Spleen (tissue), 11 donors: ENCODE measurements at regions not wholly inside any gene's neighbourhood (a gene's known extent, or its start where the extent isn't known, plus 50 kb on each side); places are given as distances from the start of the nearest gene placed in this dataset.

Source experiments
- DNase-seq: peaks from one replicate; pipeline ENCODE4 v3.0.0-alpha.2; 2020
- H3K27ac ChIP-seq, 8 donors: fragments of 200-600 bp; sonication (generic) in 7 of 8; 1 replicate in 4 of 8; 2 replicates in 4 of 8; pipeline versions ENCODE4 v1.5.0 to v1.8.0; 2016 to 2021; ENCODE audit warnings: inconsistent platforms in 4 of 8, mild to moderate bottlenecking in 4 of 8, moderate library complexity in 1 of 8
- H3K27me3 ChIP-seq, 7 donors: fragments of 200-600 bp; sonication (generic) in 6 of 7; replicated peaks in 1 of 7; 1 replicate in 4 of 7; 2 replicates in 3 of 7; pipeline versions ENCODE4 v1.5.0 to v1.8.0; 2016 to 2021; ENCODE audit warnings: inconsistent platforms in 3 of 7, mild to moderate bottlenecking in 1 of 7
- H3K36me3 ChIP-seq, 6 donors: fragments of 200-600 bp; sonication (generic) in 5 of 6; 1 replicate in 4 of 6; 2 replicates in 2 of 6; pipeline versions ENCODE4 v1.5.0 to v1.8.0; 2016 to 2021; ENCODE audit warnings: inconsistent platforms in 2 of 6
- H3K4me1 ChIP-seq, 6 donors: fragments of 200-600 bp; sonication (generic) in 5 of 6; 1 replicate in 3 of 6; 2 replicates in 3 of 6; pipeline versions ENCODE4 v1.5.0 to v1.8.0; 2016 to 2021; ENCODE audit warnings: inconsistent platforms in 3 of 6
- H3K4me3 ChIP-seq, 8 donors: fragments of 200-600 bp; sonication (generic) in 7 of 8; 1 replicate in 4 of 8; 2 replicates in 4 of 8; pipeline versions ENCODE4 v1.5.0 to v1.8.0; 2016 to 2021; ENCODE audit warnings: inconsistent platforms in 4 of 8, mild to moderate bottlenecking in 4 of 8, moderate library complexity in 2 of 8
- H3K9me3 ChIP-seq, 8 donors: fragments of 200-600 bp; sonication (generic) in 7 of 8; 1 replicate in 4 of 8; 2 replicates in 4 of 8; pipeline versions ENCODE4 v1.5.0 to v1.8.0; 2016 to 2021; ENCODE audit warnings: inconsistent platforms in 4 of 8
- CTCF ChIP-seq, 11 experiments: fragments of 200-600 bp in 7 of 11; fragments of 450-650 bp in 4 of 11; sonication (generic) in 4 of 11; IDR thresholded peaks in 8 of 11; conservative IDR thresholded peaks in 3 of 11; 1 replicate in 7 of 11; 2 replicates in 4 of 11; pipeline versions ENCODE4 v1.4.0 to v1.8.0; 2016 to 2021; ENCODE audit warnings: antibody characterized with exemption in 11 of 11, inconsistent platforms in 4 of 11, mild to moderate bottlenecking in 1 of 11
- POLR2A ChIP-seq, 3 donors: fragments of 450-650 bp; IDR thresholded peaks; one replicate each; pipeline ENCODE4 v1.5.1; 2017; ENCODE audit warnings: antibody characterized with exemption in 3 of 3, mild to moderate bottlenecking in 1 of 3
- POLR2AphosphoS5 ChIP-seq, 3 donors: sonication (generic); formaldehyde crosslinking; IDR thresholded peaks; one replicate each; pipeline ENCODE4 v1.5.1; 2017; ENCODE audit warnings: antibody characterized with exemption in 3 of 3
- WGBS, 5 donors: extraction: QIAGEN DNeasy Blood & Tissue Kit in 3 of 5; methylation state at CpG; one replicate each; pipeline versions ENCODE4 v1.1.5 to v1.1.7; 2013 to 2018; 5-methylcytosine and 5-hydroxymethylcytosine counted together
- intact Hi-C: fragments of 100-400 bp; cut with DNase I; formaldehyde crosslinking; loops from one replicate; pipeline ENCODE4 v1.15.0; 2023; ENCODE audit warnings: low total_unique reads
- donor health status: healthy with polysubstance abuse.
- donor health status: DM: no; HTN: no; CAD: no; lungs with moderate emphysema.
- donor health status: DM: no; HTN: no; CAD: no.
- donor health status: Bipolar disorder and iron deficiency.
- donor health status: healthy.
- donor health status: DM: no; HTN: no; CAD: no.
- donor health status: DM: yes; HTN: yes; CAD: no.

- Histone ChIP-seq H3K36me3 (no peaks in the 10 kb centered on the region), H3K4me3 (no peak overlapping the region), H3K4me1 (no peaks in the 10 kb centered on the region), H3K27ac (no peak overlapping the region), H3K9me3 (peaks cover 0 to 20% (median 0%) of the 10 kb centered on the region in 8 donors), H3K27me3 (no peaks in the 10 kb centered on the region)
- no peak for DNase-seq
- 88 to 100% (median 94%) methylated on average over 1 of the region's 1 CpG for WGBS, 5 donors
- intact Hi-C loops = no loop called here
- TF ChIP-seq POLR2A (IDR thresholded peaks at IDR 0.05) (no peak), CTCF (IDR thresholded peaks at IDR 0.05 in 8 of 11, conservative IDR thresholded peaks at IDR 0.05 in 3 of 11) (no peak)
Observed at GRCh38 chr12:115101520-115101919, 417.5 kb upstream of the TBX3 start.

- H3K9me3 ChIP-seq = peaks cover 0 to 20% (median 0%) of the 10 kb centered on the region in 8 donors
- H3K27me3 ChIP-seq = no peaks in the 10 kb centered on the region
- no peaks in the 10 kb centered on the region for H3K4me1 ChIP-seq
- TF ChIP-seq POLR2AphosphoS5 (IDR thresholded peaks at IDR 0.05) (no peak), CTCF (IDR thresholded peaks at IDR 0.05 in 8 of 11, conservative IDR thresholded peaks at IDR 0.05 in 3 of 11) (no peak), POLR2A (IDR thresholded peaks at IDR 0.05) (no peak)
- no peaks in the 10 kb centered on the region for H3K36me3 ChIP-seq
- no peak overlapping the region for H3K27ac ChIP-seq
- 69 to 93% (median 80%) methylated on average over 5 of the region's 5 CpGs for WGBS, 5 donors
- intact Hi-C loops = no loop called here
- no peak for DNase-seq
- H3K4me3 ChIP-seq = no peak overlapping the region
Observed at GRCh38 chr12:115097416-115097815, 413.4 kb upstream of the TBX3 start.

GRCh38 chr12:115096588-115097397 is 412.8 kb upstream of the TBX3 start:
- Histone ChIP-seq H3K36me3 (no peaks in the 10 kb centered on the region), H3K4me3 (no peak overlapping the region), H3K27me3 (no peaks in the 10 kb centered on the region), H3K27ac (no peak overlapping the region), H3K4me1 (no peaks in the 10 kb centered on the region), H3K9me3 (peaks cover 0 to 20% (median 0%) of the 10 kb centered on the region in 8 donors)
- DNase-seq = no peak
- WGBS, 5 donors = 29 to 48% (median 42%) methylated on average over 2 of the region's 2 CpGs
- intact Hi-C loops = no loop called here
- no peak for TF ChIP-seq POLR2AphosphoS5 (IDR thresholded peaks at IDR 0.05)
- no peak for TF ChIP-seq CTCF (IDR thresholded peaks at IDR 0.05 in 8 of 11, conservative IDR thresholded peaks at IDR 0.05 in 3 of 11)
- TF ChIP-seq POLR2A (IDR thresholded peaks at IDR 0.05) = no peak

GRCh38 chr12:115095073-115095748 is 411.2 kb upstream of the TBX3 start:
- Histone ChIP-seq H3K4me3 (no peak overlapping the region), H3K36me3 (no peaks in the 10 kb centered on the region), H3K9me3 (peaks cover 0 to 17% (median 0%) of the 10 kb centered on the region in 8 donors), H3K4me1 (no peaks in the 10 kb centered on the region), H3K27ac (no peak overlapping the region), H3K27me3 (no peaks in the 10 kb centered on the region)
- intact Hi-C loops = no loop called here
- no peak for DNase-seq
- TF ChIP-seq CTCF (IDR thresholded peaks at IDR 0.05 in 8 of 11, conservative IDR thresholded peaks at IDR 0.05 in 3 of 11) = no peak
- TF ChIP-seq POLR2A (IDR thresholded peaks at IDR 0.05) = no peak
- TF ChIP-seq POLR2AphosphoS5 (IDR thresholded peaks at IDR 0.05) = no peak
- 80 to 86% (median 81%) methylated on average over 10 of the region's 10 CpGs for WGBS, 5 donors
